HCT116 (cell line): ENCODE measurements at regions not wholly inside any gene's neighbourhood (a gene's known extent, or its start where the extent isn't known, plus 50 kb on each side); places are given as distances from the start of the nearest gene placed in this dataset.

Experiments used
- ATAC-seq: fragments of 200-7000 bp; cut with Tn5 transposase; 2 replicates; pipeline ENCODE4 v1.9.1; 2020; ENCODE audit warnings: mild to moderate bottlenecking, moderate library complexity
- BruUV-seq: library from RNA; stranded (reverse); fragments of 400-500 nt; replicated peaks from 2 replicates; lab custom pipeline; 2021; lab: Mats Ljungman, UMichigan
- CTCF ChIA-PET: fragments of 300-600 bp; sonication (Branson Sonifier 250); formaldehyde crosslinking; loops from one replicate; lab custom pipeline; 2021; ENCODE audit warnings: antibody characterized with exemption; lab: Charles Lee
- POLR2A ChIA-PET: fragments of 300-600, 350-600 bp; sonication (Branson Sonifier 250); formaldehyde crosslinking; loops from one replicate; lab custom pipeline; 2021; ENCODE audit warnings: antibody characterized with exemption; lab: Charles Lee
- RAD21 ChIA-PET, 2 experiments: fragments of 300-600 bp; sonication (Branson Sonifier 250); formaldehyde crosslinking; loops; one replicate each; lab custom pipeline; 2023; ENCODE audit warnings: low total read pairs in 2 of 2; ENCODE audit not compliant: uncharacterized antibody in 2 of 2, unreplicated experiment in 2 of 2, low non-redundant PET in 1 of 2; lab: Charles Lee
- DNase-seq: peaks from one replicate; pipeline ENCODE4 v3.0.0-alpha.2; 2010; ENCODE audit warnings: low read depth, low spot score
- H2AFZ ChIP-seq: fragments of 200-600 bp; shearing (Covaris generic), sonication (generic); 2 replicates; pipeline ENCODE4 v1.6.1; 2017; ENCODE audit warnings: low read depth, mixed run types, mixed read lengths, antibody characterized with exemption, low read length; ENCODE audit not compliant: poor library complexity, severe bottlenecking
- H3K27ac ChIP-seq: 2 replicates; pipeline ENCODE4 v1.5.1; 2012; ENCODE audit warnings: low read depth, low read length
- H3K27me3 ChIP-seq: fragments of 200-600 bp; sonication (generic); 2 replicates; pipeline ENCODE4 v1.6.1; 2016; ENCODE audit warnings: mixed run types, low read length, mixed read lengths; ENCODE audit not compliant: insufficient read depth
- H3K36me3 ChIP-seq, 2 experiments: fragments of 200-500 bp in 1 of 2; fragments of 200-600 bp in 1 of 2; sonication (Bioruptor generic) in 1 of 2; sonication (generic) in 1 of 2; 2 replicates each; pipeline versions ENCODE4 v1.5.1 to v1.6.1; 2014 to 2016; ENCODE audit warnings: low read length in 2 of 2, inconsistent platforms in 1 of 2, mixed read lengths in 1 of 2, mixed run types in 1 of 2; ENCODE audit not compliant: insufficient read depth in 2 of 2, control insufficient read depth in 1 of 2
- H3K4me1 ChIP-seq, 2 experiments: fragments of 200-600 bp in 1 of 2; sonication (generic) in 1 of 2; 2 replicates each; pipeline versions ENCODE4 v1.5.1 to v1.6.1; 2012 to 2017; ENCODE audit warnings: low read length in 2 of 2, inconsistent platforms in 1 of 2, mild to moderate bottlenecking in 1 of 2, mixed read lengths in 1 of 2, mixed run types in 1 of 2, moderate library complexity in 1 of 2; ENCODE audit not compliant: insufficient read depth in 2 of 2, control insufficient read depth in 1 of 2
- H3K4me2 ChIP-seq: fragments of 200-600 bp; sonication (generic); 2 replicates; pipeline ENCODE4 v1.6.1; 2017; ENCODE audit warnings: mixed run types, low read length, mixed read lengths
- H3K4me3 ChIP-seq, 2 experiments: fragments of 200-600 bp in 1 of 2; sonication (generic) in 1 of 2; replicated peaks in 1 of 2; 2 replicates each; pipeline ENCODE4 v1.5.1; 2011 to 2016; ENCODE audit warnings: low read length in 2 of 2, control low read depth in 1 of 2, low read depth in 1 of 2, mild to moderate bottlenecking in 1 of 2, mixed read lengths in 1 of 2, mixed run types in 1 of 2
- H3K79me2 ChIP-seq: fragments of 200-600 bp; sonication (generic); 2 replicates; pipeline ENCODE4 v1.6.1; 2017; ENCODE audit warnings: mild to moderate bottlenecking, mixed run types, low read length, moderate library complexity, mixed read lengths; ENCODE audit not compliant: insufficient read depth
- H3K9ac ChIP-seq: fragments of 200-600 bp; sonication (generic); 2 replicates; pipeline ENCODE4 v1.6.1; 2016; ENCODE audit warnings: low read length, mixed read lengths
- H3K9me2 ChIP-seq: fragments of 200-600 bp; sonication (generic), shearing (Covaris generic); 2 replicates; pipeline ENCODE4 v1.6.1; 2017; ENCODE audit warnings: mixed run types, mild to moderate bottlenecking, moderate library complexity; ENCODE audit not compliant: insufficient read depth
- H3K9me3 ChIP-seq, 2 experiments: fragments of 200-500 bp in 1 of 2; fragments of 200-600 bp in 1 of 2; sonication (Bioruptor generic) in 1 of 2; sonication (generic) in 1 of 2; 2 replicates each; pipeline ENCODE4 v1.6.1; 2014 to 2017; ENCODE audit warnings: low read length in 2 of 2, mixed read lengths in 2 of 2, inconsistent platforms in 1 of 2, low read depth in 1 of 2, mild to moderate bottlenecking in 1 of 2, mixed run types in 1 of 2, moderate library complexity in 1 of 2; ENCODE audit not compliant: control insufficient read depth in 1 of 2, insufficient read depth in 1 of 2
- H4K20me1 ChIP-seq: fragments of 200-600 bp; sonication (generic), shearing (Covaris generic); 2 replicates; pipeline ENCODE4 v1.6.1; 2017; ENCODE audit warnings: mixed run types, mild to moderate bottlenecking, moderate library complexity; ENCODE audit not compliant: insufficient read depth
- CBX3 ChIP-seq: IDR thresholded peaks from 2 replicates; pipeline ENCODE4 v1.6.1; 2012; ENCODE audit warnings: low read depth
- CEBPB ChIP-seq: IDR thresholded peaks from 2 replicates; pipeline ENCODE4 v1.6.1; 2012; ENCODE audit warnings: low read depth
- MAX ChIP-seq: IDR thresholded peaks from 2 replicates; pipeline ENCODE4 v1.6.1; 2012
- POLR2A ChIP-seq: IDR thresholded peaks from 2 replicates; pipeline ENCODE4 v1.7.0; 2011; ENCODE audit warnings: borderline replicate concordance; ENCODE audit not compliant: insufficient read depth, insufficient read length; ENCODE audit errors: extremely low read depth
- POLR2AphosphoS5 ChIP-seq: IDR thresholded peaks from 2 replicates; pipeline ENCODE4 v1.6.1; 2011; ENCODE audit warnings: mild to moderate bottlenecking, low read depth, low read length, moderate library complexity
- SRF ChIP-seq: IDR thresholded peaks from 2 replicates; pipeline ENCODE4 v1.6.1; 2012; ENCODE audit warnings: low read depth
- YY1 ChIP-seq: IDR thresholded peaks from 2 replicates; pipeline ENCODE4 v1.6.1; 2011; ENCODE audit warnings: low read length, low read depth, moderate library complexity, mild to moderate bottlenecking; ENCODE audit not compliant: insufficient replicate concordance; ENCODE audit errors: extremely low read depth
- ZFX ChIP-seq: fragments of 450-650 bp; IDR thresholded peaks from 2 replicates; pipeline ENCODE4 v1.6.1; 2017
- ZNF274 ChIP-seq: fragments of 200-500 bp; sonication (Bioruptor generic); IDR thresholded peaks from 2 replicates; pipeline ENCODE4 v1.6.1; 2014; ENCODE audit warnings: mild to moderate bottlenecking, low read depth, low read length, inconsistent platforms
- intact Hi-C: fragments of 100-400 bp; cut with micrococcal nuclease; formaldehyde crosslinking; loops from 2 replicates; pipeline ENCODE4 v1.10.0; 2022
- TF ChIP-seq, protein P1 (sequence below): IDR thresholded peaks from 2 replicates; pipeline ENCODE4 v1.6.1; 2012; ENCODE audit warnings: low read depth

DNA sequence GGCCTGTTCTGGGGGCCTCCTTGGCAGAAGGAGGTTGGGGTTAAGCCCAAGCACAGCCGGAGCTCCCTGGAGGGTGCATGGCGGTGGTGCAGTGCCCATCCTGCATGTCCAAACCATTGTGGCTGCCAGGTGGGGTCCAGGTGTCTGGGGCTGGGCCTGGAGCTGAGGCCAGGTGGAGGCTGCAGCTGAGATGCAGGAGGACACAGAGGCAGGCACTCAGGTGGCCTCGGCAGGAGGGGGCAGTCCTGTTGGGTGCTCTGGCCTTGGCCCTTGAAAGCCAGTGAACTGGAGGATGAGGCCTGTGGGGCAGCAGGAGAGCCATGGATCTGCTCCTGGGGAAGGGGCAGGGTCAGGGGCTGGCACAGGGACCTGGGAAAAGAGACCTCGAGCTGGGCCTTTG is 195.3 kb downstream of the OLFM1 start:
- Histone ChIP-seq H3K27me3 (peaks cover 5% of the 10 kb centered on the region; the same call in 1 of the 2 replicates), H4K20me1 (no peaks in the 10 kb centered on the region), H2AFZ (no peak overlapping the region), H3K4me2 (no peak overlapping the region), H3K27ac (no peak overlapping the region), H3K9me3 (no peaks in the 10 kb centered on the region), H3K4me3 (no peak overlapping the region), H3K36me3 (no peaks in the 10 kb centered on the region), H3K9me2 (no peaks in the 10 kb centered on the region), H3K79me2 (no peaks in the 10 kb centered on the region), H3K4me1 (peaks cover 6 to 8% of the 10 kb centered on the region in 2 experiments; a peak in 3 of 4 replicates), H3K9ac (no peak overlapping the region)
- ChIA-PET RAD21 (no interaction called here), CTCF (interaction anchor here (0.9 kb wide), 1 partner anchor 11 kb away, joined by 5 read pairs; no protein-coding TSS in a partner anchor), POLR2A (no interaction called here)
- ATAC-seq (no peak), DNase-seq (no peak)
- BruUV-seq = no TSS peak
- intact Hi-C loops = no loop called here
- no peak for TF ChIP-seq POLR2AphosphoS5
- no peak for TF ChIP-seq ZNF274
- TF ChIP-seq POLR2A = no peak
- no peak for TF ChIP-seq CBX3

DNA sequence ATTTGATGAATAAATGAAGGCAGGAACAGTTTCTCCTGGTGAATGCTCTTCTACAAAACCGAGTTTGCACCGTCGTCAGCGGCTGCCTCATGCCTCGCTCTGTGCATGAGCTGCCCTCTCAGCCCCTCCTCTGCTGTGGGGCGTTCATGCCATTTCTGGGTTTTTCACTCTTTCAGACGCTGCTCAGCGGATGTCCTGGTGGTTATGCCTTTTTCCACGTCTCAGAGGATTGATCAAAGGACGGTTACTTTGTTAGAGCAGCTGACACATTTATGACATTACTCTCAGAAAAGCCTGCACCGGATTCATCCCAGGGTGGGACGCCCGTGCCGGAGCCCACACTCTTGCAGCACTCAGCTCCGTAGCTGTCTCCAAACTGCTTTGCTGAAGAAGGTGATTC is 195.9 kb upstream of the PPP1R26 start:
- POLR2A ChIA-PET = no interaction called here
- H3K9me2 ChIP-seq = no peaks in the 10 kb centered on the region
- H3K79me2 ChIP-seq = no peaks in the 10 kb centered on the region
- H3K27ac ChIP-seq = no peak overlapping the region
- CTCF ChIA-PET = no interaction called here
- peaks cover 6 to 13% of the 10 kb centered on the region in 2 experiments; a peak in 3 of 4 replicates for H3K4me1 ChIP-seq
- ATAC-seq = no peak
- H3K4me3 ChIP-seq = no peak overlapping the region
- no peak for DNase-seq
- H2AFZ ChIP-seq = no peak overlapping the region
- no TSS peak for BruUV-seq
- intact Hi-C loops = no loop called here
- no peaks in the 10 kb centered on the region for H3K27me3 ChIP-seq
- TF ChIP-seq MAX = no peak
- no peak for TF ChIP-seq ZNF274
- TF ChIP-seq, protein P1, sequence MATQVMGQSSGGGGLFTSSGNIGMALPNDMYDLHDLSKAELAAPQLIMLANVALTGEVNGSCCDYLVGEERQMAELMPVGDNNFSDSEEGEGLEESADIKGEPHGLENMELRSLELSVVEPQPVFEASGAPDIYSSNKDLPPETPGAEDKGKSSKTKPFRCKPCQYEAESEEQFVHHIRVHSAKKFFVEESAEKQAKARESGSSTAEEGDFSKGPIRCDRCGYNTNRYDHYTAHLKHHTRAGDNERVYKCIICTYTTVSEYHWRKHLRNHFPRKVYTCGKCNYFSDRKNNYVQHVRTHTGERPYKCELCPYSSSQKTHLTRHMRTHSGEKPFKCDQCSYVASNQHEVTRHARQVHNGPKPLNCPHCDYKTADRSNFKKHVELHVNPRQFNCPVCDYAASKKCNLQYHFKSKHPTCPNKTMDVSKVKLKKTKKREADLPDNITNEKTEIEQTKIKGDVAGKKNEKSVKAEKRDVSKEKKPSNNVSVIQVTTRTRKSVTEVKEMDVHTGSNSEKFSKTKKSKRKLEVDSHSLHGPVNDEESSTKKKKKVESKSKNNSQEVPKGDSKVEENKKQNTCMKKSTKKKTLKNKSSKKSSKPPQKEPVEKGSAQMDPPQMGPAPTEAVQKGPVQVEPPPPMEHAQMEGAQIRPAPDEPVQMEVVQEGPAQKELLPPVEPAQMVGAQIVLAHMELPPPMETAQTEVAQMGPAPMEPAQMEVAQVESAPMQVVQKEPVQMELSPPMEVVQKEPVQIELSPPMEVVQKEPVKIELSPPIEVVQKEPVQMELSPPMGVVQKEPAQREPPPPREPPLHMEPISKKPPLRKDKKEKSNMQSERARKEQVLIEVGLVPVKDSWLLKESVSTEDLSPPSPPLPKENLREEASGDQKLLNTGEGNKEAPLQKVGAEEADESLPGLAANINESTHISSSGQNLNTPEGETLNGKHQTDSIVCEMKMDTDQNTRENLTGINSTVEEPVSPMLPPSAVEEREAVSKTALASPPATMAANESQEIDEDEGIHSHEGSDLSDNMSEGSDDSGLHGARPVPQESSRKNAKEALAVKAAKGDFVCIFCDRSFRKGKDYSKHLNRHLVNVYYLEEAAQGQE = no peak
- TF ChIP-seq SRF = no peak
- TF ChIP-seq YY1 = no peak
- no peak for TF ChIP-seq ZFX
- TF ChIP-seq CEBPB = no peak
- TF ChIP-seq, all 23 proteins: peak for 0
- Histone ChIP-seq H3K36me3 (no peaks in the 10 kb centered on the region), H4K20me1 (no peaks in the 10 kb centered on the region), H3K9ac (no peak overlapping the region), H3K4me2 (no peak overlapping the region), H3K9me3 (no peaks in the 10 kb centered on the region)
- RAD21 ChIA-PET = no interaction called here
